ENCODE measurements at regions not wholly inside any gene's neighbourhood (a gene's known extent, or its start where the extent isn't known, plus 50 kb on each side); places are given as distances from the start of the nearest gene placed in this dataset.
"Not testable (repeated sequence)": the region's sequence is repeated elsewhere in the genome, so short reads cannot be mapped to it uniquely, and the experiment has no call there.

- in situ Hi-C loops (cut with MboI; ENCODE audit: low sequenced_read_pairs), result no loop called here
These were observed 354.1 kb upstream of the ARID1B start for GRCh38 chr6:156423075-156423474.

- in situ Hi-C loops (cut with MboI; ENCODE audit: low sequenced_read_pairs), result no loop called here
These were observed 355.2 kb upstream of the ARID1B start for GRCh38 chr6:156421933-156422332.

- in situ Hi-C loops (cut with MboI; ENCODE audit: low sequenced_read_pairs), result not testable (repeated sequence)
These were observed 355.9 kb upstream of the ARID1B start for GRCh38 chr6:156421301-156421700.

DNA sequence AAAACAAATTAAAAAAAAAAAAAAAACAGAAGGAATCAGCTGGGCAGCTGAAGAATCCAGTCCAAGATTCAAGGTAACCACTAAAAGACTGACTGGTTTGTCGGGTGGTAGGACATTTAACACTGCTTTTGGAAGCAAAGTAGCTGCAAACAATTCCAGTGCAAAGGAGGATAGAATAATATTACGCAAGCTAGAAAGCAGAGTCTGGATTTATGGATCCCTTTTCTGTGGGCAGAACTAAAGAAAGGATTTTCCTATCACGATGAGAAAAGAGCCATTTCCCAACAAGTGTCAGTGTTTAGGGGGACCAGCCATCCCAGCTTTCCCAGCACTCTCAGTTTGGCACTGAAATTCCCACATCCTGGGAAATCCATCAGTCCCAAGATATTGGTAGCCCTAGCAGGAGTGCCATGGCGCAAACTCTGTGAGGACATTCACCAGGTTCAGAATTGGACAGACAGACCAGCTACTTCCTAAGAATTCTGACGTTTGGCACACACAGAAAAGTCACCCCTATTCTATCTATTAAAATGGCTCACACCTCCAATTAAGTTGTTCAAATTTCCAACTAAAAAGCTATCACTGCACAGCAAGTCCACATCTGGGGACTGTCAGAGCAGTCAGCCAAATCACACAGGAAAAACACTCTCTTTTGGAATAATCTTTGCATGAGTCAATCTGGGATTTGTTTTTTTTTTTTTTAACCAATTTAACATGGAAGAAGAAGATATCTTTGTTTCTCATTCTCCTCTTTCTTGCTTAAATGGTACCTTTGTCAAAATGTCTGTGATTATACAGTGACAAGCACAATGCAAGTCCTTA is 356.8 kb upstream of the ARID1B start:
- in situ Hi-C loops (cut with MboI; ENCODE audit: low sequenced_read_pairs), result no loop called here

- in situ Hi-C loops (cut with MboI; ENCODE audit: low sequenced_read_pairs), result no loop called here
These were observed 357.6 kb upstream of the ARID1B start for GRCh38 chr6:156419594-156419993.

GRCh38 chr6:156418253-156418652 is 358.9 kb upstream of the ARID1B start:
- in situ Hi-C loops (cut with MboI; ENCODE audit: low sequenced_read_pairs), result no loop called here

DNA sequence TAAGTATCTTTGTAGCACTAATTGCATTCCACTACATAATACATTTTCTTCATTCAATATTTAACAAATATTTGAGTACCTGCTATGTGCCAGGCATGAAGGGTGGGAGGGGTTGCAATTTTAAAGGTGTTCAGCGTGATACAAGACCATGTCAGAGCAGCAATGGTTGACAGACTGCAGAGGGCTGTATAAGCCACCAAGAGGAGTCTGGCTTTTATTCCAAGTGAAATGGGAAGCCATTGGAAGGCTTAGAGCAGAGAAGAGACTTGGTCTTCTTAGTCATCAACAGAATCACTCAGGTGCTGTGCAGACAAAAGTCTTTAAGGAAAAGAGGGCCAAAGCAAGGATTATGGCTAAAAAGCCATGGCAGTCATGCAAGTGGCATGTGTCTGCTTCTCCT is 360.8 kb upstream of the ARID1B start:
- in situ Hi-C loops (cut with MboI; ENCODE audit: low sequenced_read_pairs), result no loop called here

DNA sequence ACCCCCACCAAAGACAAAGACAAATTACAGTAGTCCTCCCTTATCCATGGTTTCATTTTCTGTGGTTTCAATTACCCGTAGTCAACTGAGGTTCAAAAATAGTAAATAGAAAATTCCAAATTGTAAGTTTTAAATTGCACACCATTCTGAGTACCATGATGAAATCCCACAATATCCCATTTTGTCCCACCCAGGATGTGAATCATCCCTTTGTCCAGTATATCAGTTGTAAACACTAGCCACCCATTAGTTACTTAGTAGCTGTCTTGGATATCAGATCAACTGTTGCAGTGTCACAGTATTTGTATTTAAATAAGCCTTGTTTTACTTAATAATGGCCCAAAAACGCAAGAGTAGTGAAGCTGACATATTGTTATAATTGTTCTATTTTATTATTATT is 364.0 kb upstream of the ARID1B start:
- in situ Hi-C loops (cut with MboI; ENCODE audit: low sequenced_read_pairs), result no loop called here

DNA sequence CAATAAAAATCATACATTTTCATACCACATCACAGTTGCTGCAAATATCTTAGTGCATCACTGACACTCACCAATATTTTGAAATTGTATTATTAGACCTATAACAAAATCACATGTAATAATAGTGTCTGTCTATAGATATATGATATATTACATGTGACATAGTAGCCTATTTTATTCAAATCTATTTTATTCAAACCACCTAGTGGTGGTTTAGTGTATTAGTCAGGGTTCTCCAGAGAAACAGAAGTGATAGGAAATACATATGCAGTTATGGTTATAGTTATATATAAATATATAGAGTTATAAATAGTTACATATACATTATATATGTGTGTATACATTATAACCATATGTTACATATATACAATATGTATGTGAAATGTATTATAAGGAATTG is 366.5 kb upstream of the ARID1B start:
- in situ Hi-C loops (cut with MboI; ENCODE audit: low sequenced_read_pairs), result no loop called here

DNA sequence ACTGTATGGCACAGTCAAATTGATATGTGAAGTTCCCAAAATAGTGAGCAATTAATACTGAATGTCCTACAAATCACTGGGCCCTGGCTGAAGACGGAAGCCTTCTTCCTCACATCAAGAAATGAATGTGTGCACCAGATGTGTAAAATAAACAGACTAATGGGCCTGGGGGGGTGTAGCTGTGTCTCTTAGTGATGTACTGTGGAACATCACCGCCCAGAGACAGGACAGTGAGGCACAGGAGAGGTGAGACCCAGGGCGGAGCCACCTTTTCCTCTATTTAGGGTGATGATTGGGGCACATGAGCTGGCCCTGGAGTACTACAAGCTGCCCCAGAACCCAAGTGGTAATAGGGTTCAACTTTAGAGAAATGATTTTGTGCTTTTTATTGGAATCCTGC is 368.5 kb upstream of the ARID1B start:
- in situ Hi-C loops (cut with MboI; ENCODE audit: low sequenced_read_pairs), result no loop called here

GRCh38 chr6:156407334-156407733 is 369.8 kb upstream of the ARID1B start:
- in situ Hi-C loops (cut with MboI; ENCODE audit: low sequenced_read_pairs), result no loop called here

- in situ Hi-C loops (cut with MboI; ENCODE audit: low sequenced_read_pairs), result no loop called here
These were observed 370.5 kb upstream of the ARID1B start for GRCh38 chr6:156406688-156407087.

DNA sequence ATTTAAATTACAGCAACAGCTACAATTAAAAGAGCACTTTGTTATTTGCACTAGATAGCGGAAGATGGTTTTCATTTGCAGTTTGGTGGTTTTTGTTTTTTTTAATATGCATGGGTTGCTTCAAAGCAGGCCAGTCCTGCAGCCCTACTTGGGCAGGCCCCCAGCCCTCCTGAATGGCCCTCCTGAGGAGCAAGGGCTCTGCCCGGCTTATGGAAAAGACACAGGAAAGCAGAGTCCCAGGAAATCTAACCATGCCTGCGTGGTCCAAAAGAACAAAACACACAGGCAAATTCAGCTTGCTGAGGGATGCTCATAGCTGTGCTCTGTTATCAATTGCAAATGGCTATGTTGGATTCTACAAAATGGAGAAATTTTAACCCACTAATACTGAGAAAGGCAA is 371.1 kb upstream of the ARID1B start:
- in situ Hi-C loops (cut with MboI; ENCODE audit: low sequenced_read_pairs), result no loop called here

GRCh38 chr6:156402628-156403027 is 374.6 kb upstream of the ARID1B start:
- in situ Hi-C loops (cut with MboI; ENCODE audit: low sequenced_read_pairs), result no loop called here

DNA sequence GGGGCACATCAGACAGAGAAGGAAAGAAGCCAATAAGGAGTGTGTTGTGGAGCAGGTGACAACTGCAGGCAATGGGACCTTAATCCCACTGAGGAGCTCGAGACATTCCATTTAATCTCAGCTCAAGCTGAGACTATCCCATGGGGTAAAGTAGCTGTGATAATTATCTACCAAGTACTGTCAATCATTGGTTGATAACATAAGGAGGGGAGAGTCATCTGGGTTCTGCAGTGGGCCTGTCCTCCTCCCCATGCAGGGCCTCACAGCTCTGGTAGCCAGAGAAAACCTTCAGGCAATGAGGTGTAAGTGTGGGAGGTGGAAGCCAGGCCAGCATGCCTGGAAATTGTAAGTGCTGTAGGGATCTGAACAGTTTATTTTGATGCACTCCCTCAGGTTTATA is 375.0 kb upstream of the ARID1B start:
- in situ Hi-C loops (cut with MboI; ENCODE audit: low sequenced_read_pairs), result no loop called here

- in situ Hi-C loops (cut with MboI; ENCODE audit: low sequenced_read_pairs), result no loop called here
These were observed 376.7 kb upstream of the ARID1B start for GRCh38 chr6:156400487-156400886.

DNA sequence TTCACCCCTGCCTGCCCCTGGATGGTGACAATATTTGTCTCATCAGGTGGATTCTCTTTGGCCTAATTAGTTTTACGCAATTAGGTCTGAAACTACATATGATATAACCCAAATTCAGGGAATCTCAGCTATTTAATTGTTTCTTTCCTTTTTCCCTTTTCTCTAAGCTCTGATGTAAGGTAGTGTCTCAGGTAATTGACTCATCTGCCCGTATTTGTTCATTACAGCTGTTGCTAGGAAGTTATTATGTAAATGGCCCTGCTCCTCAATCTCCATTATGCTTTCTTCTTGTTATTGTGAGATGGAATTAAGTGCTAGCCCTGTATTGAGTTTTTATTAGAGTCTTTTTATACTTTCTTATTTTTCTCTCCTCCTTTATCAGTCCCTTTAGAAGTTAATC is 378.2 kb upstream of the ARID1B start:
- in situ Hi-C loops (cut with MboI; ENCODE audit: low sequenced_read_pairs), result no loop called here

DNA sequence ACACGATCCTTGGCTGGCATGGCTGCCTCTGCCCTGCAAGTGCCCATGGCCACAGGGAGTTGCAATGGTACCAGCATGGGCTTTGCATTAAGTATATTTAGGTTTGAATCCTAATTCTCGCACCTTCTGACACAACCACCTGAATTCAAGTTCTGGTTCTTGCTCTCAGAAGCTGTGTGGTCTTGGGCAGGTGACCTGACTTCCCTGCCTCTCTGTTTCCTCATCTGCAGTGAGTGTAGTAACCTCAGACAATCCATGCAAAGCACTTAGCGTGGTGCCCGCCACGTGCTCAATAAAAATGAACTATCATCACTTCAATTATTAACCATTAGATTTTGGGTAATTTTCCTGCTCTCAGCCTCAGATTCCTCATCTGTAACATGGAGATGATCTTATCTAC is 378.8 kb upstream of the ARID1B start:
- in situ Hi-C loops (cut with MboI; ENCODE audit: low sequenced_read_pairs), result no loop called here

- in situ Hi-C loops (cut with MboI; ENCODE audit: low sequenced_read_pairs), result no loop called here
These were observed 380.3 kb upstream of the ARID1B start for GRCh38 chr6:156396791-156397418.

DNA sequence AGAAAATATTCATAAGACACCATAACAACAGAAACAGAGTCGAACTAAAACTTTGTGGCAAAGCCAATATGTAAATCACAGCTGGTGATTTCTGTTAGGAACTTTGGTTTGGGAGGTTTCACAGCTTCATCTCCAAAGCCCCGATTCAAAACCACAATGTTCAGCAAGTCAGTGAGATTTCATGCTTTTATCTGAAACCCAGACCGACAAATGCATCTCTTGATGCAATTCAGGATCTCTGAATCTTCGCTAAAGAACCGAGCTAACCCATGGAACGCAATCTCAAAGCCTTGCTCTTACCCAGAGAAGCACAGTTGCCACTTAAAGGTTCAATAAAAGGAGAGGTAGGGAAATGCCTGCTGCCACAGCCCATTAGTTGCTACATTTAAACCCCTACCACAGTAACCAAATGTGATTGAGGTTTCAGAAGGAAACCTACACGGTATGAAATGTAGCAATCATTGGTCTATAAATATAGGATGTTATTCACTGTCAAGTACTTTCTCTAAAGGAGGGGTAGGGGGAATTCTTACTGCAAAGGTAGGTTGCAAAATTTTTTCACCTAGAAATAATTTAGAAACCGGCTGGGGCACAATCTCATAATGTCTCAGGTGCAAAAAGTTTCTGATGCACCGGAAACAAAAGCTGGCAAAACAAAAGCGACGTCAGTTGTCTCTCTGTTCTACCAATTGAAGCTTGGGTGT is 381.0 kb upstream of the ARID1B start:
- in situ Hi-C loops (cut with MboI; ENCODE audit: low sequenced_read_pairs), result no loop called here

- in situ Hi-C loops (cut with MboI; ENCODE audit: low sequenced_read_pairs), result no loop called here
These were observed 381.9 kb upstream of the ARID1B start for GRCh38 chr6:156395276-156395675.

- in situ Hi-C loops (cut with MboI; ENCODE audit: low sequenced_read_pairs), result no loop called here
These were observed 384.5 kb upstream of the ARID1B start for GRCh38 chr6:156392648-156393047.
